SU-DHL-6 (cell line): ENCODE measurements at regions not wholly inside any gene's neighbourhood (a gene's known extent, or its start where the extent isn't known, plus 50 kb on each side); places are given as distances from the start of the nearest gene placed in this dataset.

Source experiments
- CTCF ChIP-seq: fragments of 200-600 bp; sonication (generic); IDR thresholded peaks from one replicate; pipeline ENCODE4 v1.5.1; 2017; ENCODE audit warnings: antibody characterized with exemption, mild to moderate bottlenecking, low read length, moderate library complexity; ENCODE audit not compliant: insufficient read depth, poor library complexity, severe bottlenecking
- EZH2phosphoT487 ChIP-seq: fragments of 200-600 bp; sonication (generic), shearing (Covaris generic); conservative IDR thresholded peaks from 2 replicates; pipeline ENCODE4 v1.6.1; 2018; ENCODE audit warnings: mild to moderate bottlenecking, antibody characterized with exemption, low read length, moderate library complexity, mixed read lengths

GRCh38 chr3:160108362-160108761, 116.9 kb upstream of the C3orf80 start:
- no peak for TF ChIP-seq CTCF
- TF ChIP-seq EZH2phosphoT487 = no peak
